ENCODE measurements at regions not wholly inside any gene's neighbourhood (a gene's known extent, or its start where the extent isn't known, plus 50 kb on each side); places are given as distances from the start of the nearest gene placed in this dataset.
"Not testable (repeated sequence)": the region's sequence is repeated elsewhere in the genome, so short reads cannot be mapped to it uniquely, and the experiment has no call there.

DNA sequence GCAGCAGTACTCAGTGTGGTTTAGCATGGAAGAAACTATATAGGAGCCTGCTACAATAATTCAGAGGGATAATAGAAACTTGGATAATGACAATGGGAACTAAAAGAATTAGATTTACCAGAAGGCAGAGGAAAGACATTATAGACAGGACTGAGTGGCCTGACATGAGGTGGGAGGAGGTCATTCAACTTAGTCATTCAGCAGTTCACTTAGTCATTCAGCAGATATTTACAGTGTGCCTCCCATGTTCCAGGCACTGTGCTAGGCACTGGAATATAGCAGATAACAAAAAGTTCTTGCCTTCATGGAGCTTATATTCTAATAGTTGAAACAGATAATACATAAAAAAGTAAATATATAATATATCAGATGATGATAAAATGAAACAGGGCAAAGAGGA lies 110.9 kb upstream of the IKBKE start:
- H3K27me3 ChIP-seq (replicated peaks in 1 of 4; ENCODE audit: control insufficient read depth in 3 of 4, extremely low read depth in 1 of 4, insufficient read depth in 3 of 4, low read length in 3 of 4); H3K9me3 ChIP-seq (ENCODE audit: insufficient read depth in 2 of 2, low read depth in 1 of 2, low read length in 1 of 2); H3K14ac ChIP-seq (ENCODE audit: insufficient read length); H3K4me1 ChIP-seq (replicated peaks in 1 of 4; ENCODE audit: control insufficient read depth in 3 of 4, insufficient read depth in 4 of 4, low read length in 3 of 4); H3K18ac ChIP-seq (ENCODE audit: extremely low read depth, low read length); H3K79me1 ChIP-seq (ENCODE audit: low read depth, low read length); H3K9ac ChIP-seq (replicated peaks in 1 of 4; ENCODE audit: extremely low read depth in 1 of 4, low read depth in 3 of 4, low read length in 3 of 4); H3K4me3 ChIP-seq (ENCODE audit: extremely low read depth in 1 of 4, insufficient read depth in 2 of 4, low read depth in 3 of 4, low read length in 4 of 4); H3K27ac ChIP-seq (ENCODE audit: low read depth, low read length); H3K4ac ChIP-seq (replicated peaks; ENCODE audit: insufficient read length, low read depth, low read length); H4K5ac ChIP-seq (ENCODE audit: insufficient read length, low read depth, low read length); H2BK15ac ChIP-seq (ENCODE audit: low read length); H3K79me2 ChIP-seq (ENCODE audit: control insufficient read depth in 1 of 2, insufficient read depth in 2 of 2, low read length in 2 of 2); H2BK5ac ChIP-seq (ENCODE audit: low read depth, low read length); POLR2A ChIA-PET (ENCODE audit: partially characterized antibody); H2BK120ac ChIP-seq (replicated peaks; ENCODE audit: low read depth, low read length); H2BK12ac ChIP-seq (ENCODE audit: low read depth, low read length); H2BK20ac ChIP-seq (ENCODE audit: low read length); DNase-seq (ENCODE audit: low read depth in 1 of 2, low spot score in 2 of 2); H3K56ac ChIP-seq (replicated peaks; ENCODE audit: insufficient read length, low read depth, low read length); H2AK5ac ChIP-seq (ENCODE audit: low read depth, low read length); FAIRE-seq; CTCF ChIA-PET (ENCODE audit: partially characterized antibody); H4K8ac ChIP-seq (ENCODE audit: extremely low read depth, insufficient read depth, low read length); H3K36me3 ChIP-seq (ENCODE audit: control insufficient read depth in 2 of 4, insufficient read depth in 4 of 4, low read length in 3 of 4); H3K23ac ChIP-seq (ENCODE audit: insufficient read length); H4K91ac ChIP-seq (replicated peaks; ENCODE audit: insufficient read length, low read length); H3K4me2 ChIP-seq (ENCODE audit: insufficient read depth in 1 of 2, low read depth in 2 of 2, low read length in 2 of 2); H2AFZ ChIP-seq (ENCODE audit: low read length); H4K20me1 ChIP-seq (replicated peaks in 1 of 2; ENCODE audit: control insufficient read depth in 1 of 2, insufficient read depth in 2 of 2, low read length in 2 of 2); H3K23me2 ChIP-seq (ENCODE audit: low read depth, low read length): not testable (repeated sequence)

DNA sequence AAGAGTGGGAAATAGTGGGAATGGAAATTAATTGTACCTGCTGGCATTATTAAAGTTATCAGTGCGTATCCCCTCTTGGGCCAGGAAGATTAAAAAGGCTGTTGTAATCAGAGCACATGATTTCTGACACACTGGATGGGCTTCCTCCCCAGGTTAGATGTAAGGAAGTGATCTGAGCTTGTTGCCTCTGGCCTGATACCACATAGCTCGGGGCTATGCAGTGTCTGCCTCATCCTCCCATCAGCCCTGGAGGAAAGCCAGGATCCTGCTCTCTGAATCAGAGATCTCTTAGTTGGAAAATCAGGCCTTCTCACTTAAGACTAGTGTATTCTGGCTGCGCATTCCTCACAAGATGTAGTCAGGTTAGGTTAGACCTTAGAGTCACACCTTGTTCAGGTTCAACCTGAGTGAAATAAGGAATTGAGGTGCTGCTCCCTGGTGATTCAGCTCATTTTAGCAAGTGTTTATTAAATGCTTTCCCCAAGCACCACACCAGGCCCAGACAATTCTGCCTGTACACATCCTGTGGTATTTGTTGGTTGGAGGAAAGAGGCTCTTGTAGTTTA lies 108.2 kb upstream of the IKBKE start:
- H3K4me3 ChIP-seq (ENCODE audit: extremely low read depth in 1 of 4, insufficient read depth in 2 of 4, low read depth in 3 of 4, low read length in 4 of 4); H3K18ac ChIP-seq (ENCODE audit: extremely low read depth, low read length); H3K27ac ChIP-seq (ENCODE audit: low read depth, low read length); H3K4me1 ChIP-seq (replicated peaks in 1 of 4; ENCODE audit: control insufficient read depth in 3 of 4, insufficient read depth in 4 of 4, low read length in 3 of 4); H4K20me1 ChIP-seq (replicated peaks in 1 of 2; ENCODE audit: control insufficient read depth in 1 of 2, insufficient read depth in 2 of 2, low read length in 2 of 2); H3K79me1 ChIP-seq (ENCODE audit: low read depth, low read length); H2AK5ac ChIP-seq (ENCODE audit: low read depth, low read length); DNase-seq (ENCODE audit: low read depth in 1 of 2, low spot score in 2 of 2); H3K79me2 ChIP-seq (ENCODE audit: control insufficient read depth in 1 of 2, insufficient read depth in 2 of 2, low read length in 2 of 2); POLR2A ChIA-PET (ENCODE audit: partially characterized antibody); H2BK5ac ChIP-seq (ENCODE audit: low read depth, low read length); H2BK12ac ChIP-seq (ENCODE audit: low read depth, low read length); H3K4me2 ChIP-seq (ENCODE audit: insufficient read depth in 1 of 2, low read depth in 2 of 2, low read length in 2 of 2); H2AFZ ChIP-seq (ENCODE audit: low read length); H3K14ac ChIP-seq (ENCODE audit: insufficient read length); CTCF ChIA-PET (ENCODE audit: partially characterized antibody); H4K8ac ChIP-seq (ENCODE audit: extremely low read depth, insufficient read depth, low read length); H2BK20ac ChIP-seq (ENCODE audit: low read length); FAIRE-seq; H3K23me2 ChIP-seq (ENCODE audit: low read depth, low read length); H4K91ac ChIP-seq (replicated peaks; ENCODE audit: insufficient read length, low read length); H3K27me3 ChIP-seq (replicated peaks in 1 of 4; ENCODE audit: control insufficient read depth in 3 of 4, extremely low read depth in 1 of 4, insufficient read depth in 3 of 4, low read length in 3 of 4); H3K4ac ChIP-seq (replicated peaks; ENCODE audit: insufficient read length, low read depth, low read length); H2BK15ac ChIP-seq (ENCODE audit: low read length); H3K36me3 ChIP-seq (ENCODE audit: control insufficient read depth in 2 of 4, insufficient read depth in 4 of 4, low read length in 3 of 4); H4K5ac ChIP-seq (ENCODE audit: insufficient read length, low read depth, low read length); H3K56ac ChIP-seq (replicated peaks; ENCODE audit: insufficient read length, low read depth, low read length); H2BK120ac ChIP-seq (replicated peaks; ENCODE audit: low read depth, low read length); H3K23ac ChIP-seq (ENCODE audit: insufficient read length); H3K9ac ChIP-seq (replicated peaks in 1 of 4; ENCODE audit: extremely low read depth in 1 of 4, low read depth in 3 of 4, low read length in 3 of 4); H3K9me3 ChIP-seq (ENCODE audit: insufficient read depth in 2 of 2, low read depth in 1 of 2, low read length in 1 of 2): not testable (repeated sequence)
- 83% methylated on average over 2 of the region's 3 CpGs; no CpG with 5 or more reads in 1 of the 2 experiments for WGBS, 2 experiments (ENCODE audit: extremely low coverage in 1 of 2, insufficient coverage in 1 of 2, insufficient read length in 1 of 2, insufficient replicate concordance in 2 of 2, low coverage in 1 of 2, low lambda C conversion rate in 2 of 2, missing lambda C conversion rate in 1 of 2)

All from H1 (cell line).